HEK293T (cell line): ENCODE measurements at regions not wholly inside any gene's neighbourhood (a gene's known extent, or its start where the extent isn't known, plus 50 kb on each side); places are given as distances from the start of the nearest gene placed in this dataset.

Experiments
- CTCF ChIA-PET: fragments of 350-600 bp; formaldehyde crosslinking; extraction: SDS; loops from one replicate; lab custom pipeline; 2021; ENCODE audit warnings: antibody characterized with exemption, inconsistent platforms; lab: Yijun Ruan, JAX
- POLR2A ChIA-PET: fragments of 350-600 bp; formaldehyde crosslinking; extraction: SDS; loops from one replicate; lab custom pipeline; 2020; ENCODE audit warnings: antibody characterized with exemption, inconsistent platforms; lab: Yijun Ruan, JAX
- DNase-seq: peaks from one replicate; pipeline ENCODE4 v3.0.0; 2012; ENCODE audit warnings: mixed read lengths; ENCODE audit errors: extremely low spot score
- ARNT ChIP-seq: fragments of 450-650 bp; IDR thresholded peaks from 2 replicates; pipeline ENCODE4 v1.6.1; 2017; ENCODE audit warnings: mild to moderate bottlenecking
- BHLHE40 ChIP-seq: fragments of 450-650 bp; IDR thresholded peaks from 2 replicates; pipeline ENCODE4 v1.6.1; 2016; ENCODE audit warnings: mild to moderate bottlenecking, moderate library complexity, borderline replicate concordance
- CTBP1 ChIP-seq: fragments of 450-650 bp; IDR thresholded peaks from 2 replicates; pipeline ENCODE4 v1.6.1; 2016; ENCODE audit warnings: borderline replicate concordance
- ELF4 ChIP-seq: fragments of 450-650 bp; IDR thresholded peaks from 2 replicates; pipeline ENCODE4 v1.6.1; 2017; ENCODE audit warnings: antibody characterized with exemption
- FOXA1 ChIP-seq: fragments of 450-650 bp; IDR thresholded peaks from 2 replicates; pipeline ENCODE4 v1.6.1; 2016; ENCODE audit warnings: mild to moderate bottlenecking
- FOXK2 ChIP-seq: fragments of 450-650 bp; IDR thresholded peaks from 2 replicates; pipeline ENCODE4 v1.6.1; 2016; ENCODE audit warnings: mild to moderate bottlenecking
- FOXM1 ChIP-seq: fragments of 450-650 bp; IDR thresholded peaks from 2 replicates; pipeline ENCODE4 v1.6.1; 2017; ENCODE audit warnings: mild to moderate bottlenecking, borderline replicate concordance
- HDGF ChIP-seq: fragments of 450-650 bp; IDR thresholded peaks from 2 replicates; pipeline ENCODE4 v1.6.1; 2017; ENCODE audit warnings: antibody characterized with exemption, borderline replicate concordance
- L3MBTL2 ChIP-seq: fragments of 450-650 bp; conservative IDR thresholded peaks from 2 replicates; pipeline ENCODE4 v1.6.1; 2016; ENCODE audit warnings: mild to moderate bottlenecking
- LEF1 ChIP-seq: fragments of 450-650 bp; IDR thresholded peaks from 2 replicates; pipeline ENCODE4 v1.6.1; 2017; ENCODE audit warnings: mild to moderate bottlenecking, borderline replicate concordance
- NFRKB ChIP-seq: fragments of 450-650 bp; IDR thresholded peaks from 2 replicates; pipeline ENCODE4 v1.6.1; 2016; ENCODE audit warnings: mild to moderate bottlenecking, moderate library complexity
- PKNOX1 ChIP-seq: fragments of 450-650 bp; IDR thresholded peaks from 2 replicates; pipeline ENCODE4 v1.6.1; 2016
- SP1 ChIP-seq: fragments of 450-650 bp; IDR thresholded peaks from 2 replicates; pipeline ENCODE4 v1.6.1; 2017
- SUZ12 ChIP-seq: fragments of 450-650 bp; IDR thresholded peaks from 2 replicates; pipeline ENCODE4 v1.6.1; 2016; ENCODE audit warnings: mild to moderate bottlenecking
- TARDBP ChIP-seq: fragments of 450-650 bp; IDR thresholded peaks from 2 replicates; pipeline ENCODE4 v1.6.1; 2016
- ZNF384 ChIP-seq: fragments of 450-650 bp; IDR thresholded peaks from 2 replicates; pipeline ENCODE4 v1.6.1; 2016

- ChIA-PET POLR2A (no interaction called here), CTCF (no interaction called here)
Measured at GRCh38 chr3:24641628-24642027, 147.0 kb upstream of the THRB start.

DNA sequence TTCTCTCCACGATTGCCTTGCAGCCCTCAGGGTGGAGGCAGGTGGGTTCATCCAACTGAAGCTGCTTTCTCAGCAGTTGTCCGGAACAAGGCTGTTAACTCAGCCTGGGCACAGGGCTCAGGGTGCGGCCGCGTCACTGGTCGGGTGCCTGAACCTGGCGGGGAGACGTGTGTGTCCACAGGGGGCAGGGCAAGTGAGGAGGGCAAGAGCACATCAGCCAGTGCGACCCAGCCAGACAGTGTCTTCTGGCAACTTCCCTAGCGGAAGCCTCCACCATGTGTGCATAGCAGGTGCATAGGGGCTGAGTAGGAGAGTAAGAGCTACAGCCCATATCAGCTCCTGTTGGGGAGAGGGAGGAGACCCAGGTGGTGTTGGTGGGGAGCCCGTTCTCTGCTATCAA lies 150.4 kb upstream of the THRB start:
- no peak for DNase-seq
- POLR2A ChIA-PET = no interaction called here
- CTCF ChIA-PET = interaction anchor here (0.6 kb wide), 1 partner anchor 150 kb away, joined by 3 read pairs; no protein-coding TSS in a partner anchor
- TF ChIP-seq FOXK2 = no peak
- TF ChIP-seq ARNT = no peak
- no peak for TF ChIP-seq ZNF384
- TF ChIP-seq PKNOX1 = no peak
- TF ChIP-seq BHLHE40 = no peak
- TF ChIP-seq SUZ12 = no peak
- TF ChIP-seq HDGF = no peak
- no peak for TF ChIP-seq ELF4
- TF ChIP-seq L3MBTL2 = no peak
- no peak for TF ChIP-seq SP1

More at GRCh38 chr3:24641628-24642027, 147.0 kb upstream of the THRB start:
- DNase-seq = no peak
- TF ChIP-seq CTBP1 (no peak), NFRKB (no peak), ZNF384 (no peak), PKNOX1 (no peak), FOXK2 (no peak), SP1 (no peak), FOXA1 (no peak), FOXM1 (no peak)

GRCh38 chr3:24646790-24647189 lies 152.1 kb upstream of the THRB start:
- no peak for DNase-seq
- POLR2A ChIA-PET = no interaction called here
- CTCF ChIA-PET = interaction anchor here (1.0 kb wide), 1 partner anchor 16 kb away, joined by 3 read pairs; no protein-coding TSS in a partner anchor
- TF ChIP-seq SP1 (no peak), ZNF384 (no peak), BHLHE40 (no peak), PKNOX1 (no peak), FOXA1 (no peak), TARDBP (no peak), FOXK2 (no peak), LEF1 (no peak), ARNT (no peak)

DNA sequence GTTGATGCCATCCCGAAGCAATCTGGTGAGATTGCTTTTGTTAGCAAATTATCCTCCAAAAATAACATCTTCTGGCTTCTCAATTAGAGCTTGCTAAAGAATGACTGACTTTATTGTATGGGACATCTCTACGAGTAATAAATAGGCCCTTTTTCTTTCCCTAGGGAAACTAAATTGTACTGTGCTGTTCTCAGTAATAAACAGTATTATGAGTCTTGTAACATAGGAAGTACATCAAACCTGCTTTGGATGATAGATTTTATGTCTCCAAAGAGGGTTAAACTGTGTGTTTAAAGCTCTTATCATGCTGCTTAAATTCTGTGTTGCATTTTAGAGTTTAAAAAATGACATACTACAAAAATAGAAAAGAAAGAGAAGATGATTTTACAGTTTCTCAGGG lies 153.4 kb upstream of the THRB start:
- DNase-seq = no peak
- no peak for TF ChIP-seq SUZ12
- no peak for TF ChIP-seq ELF4
- no peak for TF ChIP-seq ARNT
- no peak for TF ChIP-seq SP1
- TF ChIP-seq FOXA1 = no peak
- TF ChIP-seq HDGF = no peak
- TF ChIP-seq L3MBTL2 = no peak
- peak; percentile 42; the same call in 1 of the 2 replicates for TF ChIP-seq PKNOX1
- ChIA-PET CTCF (no interaction called here), POLR2A (no interaction called here)

GRCh38 chr3:24650839-24651238 lies 156.2 kb upstream of the THRB start:
- ChIA-PET POLR2A (no interaction called here), CTCF (no interaction called here)
- DNase-seq = no peak
- TF ChIP-seq ELF4 = no peak
- TF ChIP-seq TARDBP = no peak
- TF ChIP-seq HDGF = no peak
- TF ChIP-seq CTBP1 = no peak
- no peak for TF ChIP-seq LEF1
- TF ChIP-seq ZNF384 = no peak
- TF ChIP-seq PKNOX1 = no peak
- no peak for TF ChIP-seq FOXK2
- TF ChIP-seq L3MBTL2 = no peak
- no peak for TF ChIP-seq FOXA1
- TF ChIP-seq SP1 = no peak
- no peak for TF ChIP-seq BHLHE40
- no peak for TF ChIP-seq ARNT
- TF ChIP-seq SUZ12 = no peak
- no peak for TF ChIP-seq NFRKB
- TF ChIP-seq FOXM1 = no peak

GRCh38 chr3:24657870-24658510 lies 163.3 kb upstream of the THRB start:
- no peak for DNase-seq
- ChIA-PET CTCF (no interaction called here), POLR2A (no interaction called here)
- TF ChIP-seq ELF4 = no peak
- TF ChIP-seq FOXM1 = no peak
- TF ChIP-seq CTBP1 = no peak
- TF ChIP-seq BHLHE40 = no peak
- TF ChIP-seq L3MBTL2 = no peak
- no peak for TF ChIP-seq LEF1
- no peak for TF ChIP-seq NFRKB
- TF ChIP-seq ARNT = no peak
- no peak for TF ChIP-seq PKNOX1
- no peak for TF ChIP-seq FOXK2
- TF ChIP-seq SUZ12 = no peak
- TF ChIP-seq TARDBP = no peak
- no peak for TF ChIP-seq SP1
